DOHH2 (cell line): ENCODE measurements at regions not wholly inside any gene's neighbourhood (a gene's known extent, or its start where the extent isn't known, plus 50 kb on each side); places are given as distances from the start of the nearest gene placed in this dataset.

Source experiments
- H3F3A ChIP-seq: fragments of 200-600 bp; sonication (generic), shearing (Covaris generic); 2 replicates; pipeline ENCODE4 v1.6.0; 2016; ENCODE audit warnings: antibody characterized with exemption, mild to moderate bottlenecking; ENCODE audit not compliant: control insufficient read depth, insufficient read depth
- H3K27ac ChIP-seq: fragments of 200-600 bp; sonication (generic); 2 replicates; pipeline ENCODE4 v1.5.1; 2014; ENCODE audit warnings: low read depth, mild to moderate bottlenecking, low read length, moderate library complexity
- H3K27me3 ChIP-seq: fragments of 200-600 bp; sonication (generic); 2 replicates; pipeline ENCODE4 v1.6.1; 2014; ENCODE audit warnings: mild to moderate bottlenecking, low read length, mixed read lengths; ENCODE audit not compliant: control insufficient read depth
- H3K36me3 ChIP-seq: fragments of 200-600 bp; sonication (generic); 2 replicates; pipeline ENCODE4 v1.6.1; 2014; ENCODE audit warnings: mild to moderate bottlenecking, low read length, moderate library complexity, mixed read lengths; ENCODE audit not compliant: control insufficient read depth
- H3K4me1 ChIP-seq: fragments of 200-600 bp; sonication (generic); 2 replicates; pipeline ENCODE4 v1.6.1; 2014; ENCODE audit warnings: mild to moderate bottlenecking, low read length, mixed read lengths; ENCODE audit not compliant: control insufficient read depth
- H3K4me2 ChIP-seq: fragments of 200-600 bp; sonication (generic); 2 replicates; pipeline ENCODE4 v1.6.0; 2014; ENCODE audit warnings: mild to moderate bottlenecking, low read length, moderate library complexity
- H3K4me3 ChIP-seq: fragments of 200-600 bp; sonication (generic); 2 replicates; pipeline ENCODE4 v1.5.1; 2014; ENCODE audit warnings: mild to moderate bottlenecking, low read length, mixed read lengths
- H3K79me2 ChIP-seq: fragments of 200-600 bp; sonication (generic); 2 replicates; pipeline ENCODE4 v1.6.1; 2014; ENCODE audit warnings: mild to moderate bottlenecking, low read length, mixed read lengths; ENCODE audit not compliant: control insufficient read depth
- H3K9me2 ChIP-seq: fragments of 200-600 bp; sonication (generic); replicated peaks from 2 replicates; pipeline ENCODE4 v1.6.1; 2014; ENCODE audit warnings: mild to moderate bottlenecking, low read length, mixed read lengths; ENCODE audit not compliant: control insufficient read depth
- H3K9me3 ChIP-seq: fragments of 200-600 bp; sonication (generic); 2 replicates; pipeline ENCODE4 v1.6.1; 2014; ENCODE audit warnings: antibody characterized with exemption, low read length, mixed read lengths; ENCODE audit not compliant: control insufficient read depth, insufficient read depth
- H4K20me1 ChIP-seq: fragments of 200-600 bp; sonication (generic); 2 replicates; pipeline ENCODE4 v1.6.0; 2014; ENCODE audit warnings: low read depth, mild to moderate bottlenecking, antibody characterized with exemption, low read length, moderate library complexity; ENCODE audit not compliant: control insufficient read depth, insufficient read depth
- CTCF ChIP-seq: fragments of 200-600 bp; sonication (generic); IDR thresholded peaks from one replicate; pipeline ENCODE4 v1.5.1; 2014; ENCODE audit warnings: antibody characterized with exemption, mild to moderate bottlenecking, low read depth, low read length; ENCODE audit not compliant: poor library complexity, severe bottlenecking
- EZH2phosphoT487 ChIP-seq: fragments of 200-600 bp; sonication (generic); IDR thresholded peaks from 2 replicates; pipeline ENCODE4 v1.6.1; 2017; ENCODE audit warnings: borderline replicate concordance, mild to moderate bottlenecking, antibody characterized with exemption, low read length, moderate library complexity, mixed read lengths

GRCh38 chr17:70241071-70241470, 71.7 kb downstream of the KCNJ2 start:
- Histone ChIP-seq H3K4me1 (no peaks in the 10 kb centered on the region), H3K4me3 (no peak overlapping the region), H3K9me2 (no peaks in the 10 kb centered on the region), H3K4me2 (no peak overlapping the region), H3K27ac (no peak overlapping the region), H3F3A (no peaks in the 10 kb centered on the region), H3K79me2 (no peaks in the 10 kb centered on the region), H3K9me3 (no peaks in the 10 kb centered on the region), H3K36me3 (no peaks in the 10 kb centered on the region), H4K20me1 (no peaks in the 10 kb centered on the region), H3K27me3 (no peaks in the 10 kb centered on the region)
- no peak for TF ChIP-seq EZH2phosphoT487
- TF ChIP-seq CTCF = no peak

- no peaks in the 10 kb centered on the region for H3K4me1 ChIP-seq
- H3K4me2 ChIP-seq = no peak overlapping the region
- no peaks in the 10 kb centered on the region for H3K79me2 ChIP-seq
- H3K27me3 ChIP-seq = no peaks in the 10 kb centered on the region
- H3K27ac ChIP-seq = no peak overlapping the region
- no peaks in the 10 kb centered on the region for H3F3A ChIP-seq
- TF ChIP-seq CTCF (no peak), EZH2phosphoT487 (no peak)
- H4K20me1 ChIP-seq = no peaks in the 10 kb centered on the region
- no peaks in the 10 kb centered on the region for H3K9me3 ChIP-seq
- no peak overlapping the region for H3K4me3 ChIP-seq
- no peaks in the 10 kb centered on the region for H3K36me3 ChIP-seq
- H3K9me2 ChIP-seq = no peaks in the 10 kb centered on the region
Measured at GRCh38 chr17:70242781-70243437, 73.6 kb downstream of the KCNJ2 start.

- Histone ChIP-seq H3K36me3 (no peaks in the 10 kb centered on the region), H3K4me3 (no peak overlapping the region), H3F3A (no peaks in the 10 kb centered on the region), H4K20me1 (no peaks in the 10 kb centered on the region), H3K4me1 (no peaks in the 10 kb centered on the region), H3K4me2 (no peak overlapping the region), H3K79me2 (no peaks in the 10 kb centered on the region), H3K9me3 (no peaks in the 10 kb centered on the region), H3K27ac (no peak overlapping the region), H3K9me2 (no peaks in the 10 kb centered on the region), H3K27me3 (no peaks in the 10 kb centered on the region)
- TF ChIP-seq EZH2phosphoT487 (no peak), CTCF (no peak)
Measured at GRCh38 chr17:70251706-70252105, 82.4 kb downstream of the KCNJ2 start.
